Loucy (cell line): ENCODE measurements at regions not wholly inside any gene's neighbourhood (a gene's known extent, or its start where the extent isn't known, plus 50 kb on each side); places are given as distances from the start of the nearest gene placed in this dataset.
A peak's percentile ranks its signal among the peaks of the same experiment; 100 is the strongest.

Experiments
- H2AFZ ChIP-seq: fragments of 200-600 bp; sonication (generic); 2 replicates; pipeline ENCODE4 v1.6.0; 2016; ENCODE audit warnings: antibody characterized with exemption, mild to moderate bottlenecking, low read length, moderate library complexity
- H3F3A ChIP-seq: fragments of 200-600 bp; 2 replicates; pipeline ENCODE4 v1.6.0; 2016; ENCODE audit warnings: antibody characterized with exemption, low read depth, mild to moderate bottlenecking
- H3K27me3 ChIP-seq: fragments of 200-600 bp; sonication (generic); 2 replicates; pipeline ENCODE4 v1.6.1; 2014; ENCODE audit warnings: low read length, mild to moderate bottlenecking; ENCODE audit not compliant: insufficient read depth, poor library complexity, severe bottlenecking
- H3K36me3 ChIP-seq: fragments of 200-600 bp; sonication (generic); 2 replicates; pipeline ENCODE4 v1.6.1; 2016; ENCODE audit warnings: low read length; ENCODE audit not compliant: insufficient read depth
- H3K4me1 ChIP-seq: fragments of 200-600 bp; sonication (generic); 2 replicates; pipeline ENCODE4 v1.5.1; 2014; ENCODE audit warnings: low read length, mild to moderate bottlenecking; ENCODE audit not compliant: insufficient read depth, poor library complexity, severe bottlenecking
- H3K4me2 ChIP-seq: fragments of 200-600 bp; sonication (generic); 2 replicates; pipeline ENCODE4 v1.6.0; 2014; ENCODE audit warnings: antibody characterized with exemption, low read length, low read depth, mild to moderate bottlenecking; ENCODE audit not compliant: poor library complexity, severe bottlenecking
- H3K4me3 ChIP-seq: fragments of 200-600 bp; sonication (generic); 2 replicates; pipeline ENCODE4 v1.5.1; 2014; ENCODE audit warnings: low read length, mild to moderate bottlenecking, mixed read lengths; ENCODE audit not compliant: poor library complexity, severe bottlenecking
- H3K79me2 ChIP-seq: fragments of 200-600 bp; sonication (generic); 2 replicates; pipeline ENCODE4 v1.6.1; 2014; ENCODE audit warnings: low read length; ENCODE audit not compliant: insufficient read depth
- H3K9ac ChIP-seq: fragments of 200-600 bp; sonication (generic); 2 replicates; pipeline ENCODE4 v1.6.0; 2014; ENCODE audit warnings: mild to moderate bottlenecking, low read depth, low read length, moderate library complexity; ENCODE audit not compliant: poor library complexity, severe bottlenecking
- H3K9me2 ChIP-seq: fragments of 200-600 bp; sonication (generic); replicated peaks from 2 replicates; pipeline ENCODE4 v1.6.1; 2016; ENCODE audit warnings: low read depth, low read length, mixed read lengths
- H3K9me3 ChIP-seq: fragments of 200-600 bp; sonication (generic); 2 replicates; pipeline ENCODE4 v1.6.1; 2014; ENCODE audit warnings: mild to moderate bottlenecking, antibody characterized with exemption, low read length, low read depth; ENCODE audit not compliant: insufficient read depth
- H4K20me1 ChIP-seq: fragments of 200-600 bp; sonication (generic); 2 replicates; pipeline ENCODE4 v1.6.0; 2014; ENCODE audit warnings: antibody characterized with exemption, low read length, mild to moderate bottlenecking; ENCODE audit not compliant: insufficient read depth, poor library complexity, severe bottlenecking
- EZH2phosphoT487 ChIP-seq: fragments of 200-600 bp; IDR thresholded peaks from 2 replicates; pipeline ENCODE4 v1.6.1; 2018; ENCODE audit warnings: antibody characterized with exemption, mild to moderate bottlenecking, moderate library complexity, borderline replicate concordance
- TF ChIP-seq, protein P1 (sequence below): fragments of 200-600 bp; sonication (generic); conservative IDR thresholded peaks from 2 replicates; pipeline ENCODE4 v1.5.1; 2014; ENCODE audit warnings: mild to moderate bottlenecking, antibody characterized with exemption, low read length

DNA sequence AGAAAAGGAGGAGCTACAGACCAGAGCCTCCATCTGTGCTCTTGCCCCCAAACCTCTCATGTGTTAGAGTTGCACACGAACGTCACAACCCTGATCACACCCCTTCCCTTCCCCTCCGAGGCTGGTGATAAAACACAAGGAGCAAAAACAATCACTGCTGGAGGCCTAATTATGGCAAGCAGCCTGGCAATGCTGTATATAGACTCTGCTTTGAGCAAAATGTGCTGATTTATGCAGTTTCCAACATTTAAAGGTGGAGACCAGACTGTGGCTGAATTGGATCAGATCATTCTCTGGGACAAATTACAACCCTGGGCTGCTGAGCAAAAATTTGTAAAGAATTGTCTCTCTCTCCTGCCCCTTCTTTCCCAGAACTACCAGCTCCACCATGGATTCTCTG lies 64.6 kb upstream of the SRSF6 start:
- no peaks in the 10 kb centered on the region for H3K36me3 ChIP-seq
- TF ChIP-seq, protein P1, sequence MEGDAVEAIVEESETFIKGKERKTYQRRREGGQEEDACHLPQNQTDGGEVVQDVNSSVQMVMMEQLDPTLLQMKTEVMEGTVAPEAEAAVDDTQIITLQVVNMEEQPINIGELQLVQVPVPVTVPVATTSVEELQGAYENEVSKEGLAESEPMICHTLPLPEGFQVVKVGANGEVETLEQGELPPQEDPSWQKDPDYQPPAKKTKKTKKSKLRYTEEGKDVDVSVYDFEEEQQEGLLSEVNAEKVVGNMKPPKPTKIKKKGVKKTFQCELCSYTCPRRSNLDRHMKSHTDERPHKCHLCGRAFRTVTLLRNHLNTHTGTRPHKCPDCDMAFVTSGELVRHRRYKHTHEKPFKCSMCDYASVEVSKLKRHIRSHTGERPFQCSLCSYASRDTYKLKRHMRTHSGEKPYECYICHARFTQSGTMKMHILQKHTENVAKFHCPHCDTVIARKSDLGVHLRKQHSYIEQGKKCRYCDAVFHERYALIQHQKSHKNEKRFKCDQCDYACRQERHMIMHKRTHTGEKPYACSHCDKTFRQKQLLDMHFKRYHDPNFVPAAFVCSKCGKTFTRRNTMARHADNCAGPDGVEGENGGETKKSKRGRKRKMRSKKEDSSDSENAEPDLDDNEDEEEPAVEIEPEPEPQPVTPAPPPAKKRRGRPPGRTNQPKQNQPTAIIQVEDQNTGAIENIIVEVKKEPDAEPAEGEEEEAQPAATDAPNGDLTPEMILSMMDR: no peak
- no peak for TF ChIP-seq EZH2phosphoT487
- H3K4me1 ChIP-seq: no peaks in the 10 kb centered on the region
- H3K4me3 ChIP-seq: no peak overlapping the region
- H3F3A ChIP-seq: no peaks in the 10 kb centered on the region
- H3K79me2 ChIP-seq: no peaks in the 10 kb centered on the region
- H2AFZ ChIP-seq: no peak overlapping the region
- H3K27me3 ChIP-seq: no peaks in the 10 kb centered on the region
- H4K20me1 ChIP-seq: no peaks in the 10 kb centered on the region
- no peaks in the 10 kb centered on the region for H3K9me3 ChIP-seq
- no peak overlapping the region for H3K9ac ChIP-seq
- no peak overlapping the region for H3K4me2 ChIP-seq
- H3K9me2 ChIP-seq: no peaks in the 10 kb centered on the region

DNA sequence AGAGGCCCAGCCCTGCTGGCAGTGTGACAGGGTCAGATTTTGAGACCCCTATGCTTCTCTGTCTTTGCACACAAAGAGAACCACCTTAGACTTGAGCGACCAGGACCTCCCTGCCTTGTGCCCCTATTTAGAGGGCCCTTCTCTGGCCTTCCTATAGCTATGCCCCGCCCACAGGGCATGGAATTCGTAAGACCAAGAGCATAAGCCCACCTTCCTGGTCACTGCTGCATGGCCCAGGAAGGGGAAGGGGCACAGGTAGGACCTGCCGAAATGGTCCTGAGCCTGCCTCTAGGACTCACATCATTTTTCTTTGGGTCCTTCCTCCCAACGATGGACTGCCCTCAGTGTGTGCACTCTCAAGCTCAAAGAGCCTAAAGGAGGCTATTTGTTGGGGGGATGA lies 65.1 kb upstream of the SRSF6 start:
- no peak overlapping the region for H3K9ac ChIP-seq
- no peaks in the 10 kb centered on the region for H3K79me2 ChIP-seq
- H3K9me3 ChIP-seq: no peaks in the 10 kb centered on the region
- no peak for TF ChIP-seq EZH2phosphoT487
- TF ChIP-seq, protein P1: no peak
- no peaks in the 10 kb centered on the region for H4K20me1 ChIP-seq
- H3K4me3 ChIP-seq: no peak overlapping the region
- H2AFZ ChIP-seq: no peak overlapping the region
- no peaks in the 10 kb centered on the region for H3K4me1 ChIP-seq
- H3K36me3 ChIP-seq: no peaks in the 10 kb centered on the region
- H3K27me3 ChIP-seq: no peaks in the 10 kb centered on the region
- H3K9me2 ChIP-seq: no peaks in the 10 kb centered on the region
- no peak overlapping the region for H3K4me2 ChIP-seq
- H3F3A ChIP-seq: no peaks in the 10 kb centered on the region

DNA sequence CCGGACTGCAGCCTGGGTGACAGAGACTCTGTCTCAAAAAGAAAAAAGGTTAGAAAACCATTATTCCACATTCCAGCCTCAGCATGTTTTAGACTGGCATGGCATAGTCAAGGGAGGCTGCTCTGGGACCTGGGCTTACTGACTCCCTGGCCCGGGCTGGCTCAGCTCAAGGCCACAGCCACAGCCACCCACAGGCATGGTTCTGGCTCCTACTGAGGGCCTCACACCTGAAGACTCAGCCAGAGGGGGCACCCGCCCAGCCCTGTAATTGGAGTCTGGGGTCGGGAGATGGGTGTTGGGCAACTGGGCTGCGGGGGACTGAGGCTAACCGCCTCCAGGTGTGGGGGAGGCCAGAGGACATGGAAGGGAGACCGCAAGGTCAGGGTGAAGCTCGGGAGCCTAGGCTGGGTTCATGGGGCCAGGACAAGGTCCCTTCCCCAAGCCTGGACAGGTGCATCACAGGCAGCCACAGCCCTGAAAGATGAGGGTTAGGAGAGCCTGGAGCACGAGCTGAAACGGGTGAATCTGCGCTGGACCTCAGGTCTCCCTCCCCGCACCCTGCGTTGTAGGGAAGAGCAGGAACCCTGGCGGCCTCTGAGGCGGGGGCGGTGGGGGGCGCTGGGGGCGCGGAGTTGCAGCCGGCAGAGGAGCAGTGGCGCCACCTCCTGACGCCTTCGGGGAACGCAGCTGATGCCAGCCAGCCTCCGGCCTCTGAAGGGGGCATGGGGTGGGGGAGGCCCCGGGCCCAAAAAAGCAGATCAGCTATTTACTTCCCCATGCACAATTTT lies 67.7 kb upstream of the SRSF6 start:
- Histone ChIP-seq H4K20me1 (no peaks in the 10 kb centered on the region), H3K4me3 (no peak overlapping the region), H3K4me2 (no peak overlapping the region), H3K36me3 (no peaks in the 10 kb centered on the region), H3K79me2 (no peaks in the 10 kb centered on the region), H3K9ac (no peak overlapping the region), H3F3A (no peaks in the 10 kb centered on the region), H3K27me3 (no peaks in the 10 kb centered on the region), H3K9me3 (no peaks in the 10 kb centered on the region), H2AFZ (no peak overlapping the region), H3K9me2 (no peaks in the 10 kb centered on the region), H3K4me1 (no peaks in the 10 kb centered on the region)
- no peak for TF ChIP-seq EZH2phosphoT487
- TF ChIP-seq, protein P1: peak; percentile 38
